ENCODE measurements at regions not wholly inside any gene's neighbourhood (a gene's known extent, or its start where the extent isn't known, plus 50 kb on each side); places are given as distances from the start of the nearest gene placed in this dataset.

GRCh38 chr3:187995043-187995400, 158.9 kb upstream of the LPP start:
- no peak overlapping the region for H3K27ac ChIP-seq
- DNase-seq: no peak
- intact Hi-C loops (cut with DNase I; ENCODE audit: low total_unique reads): no loop called here
- H3K4me1 ChIP-seq: no peaks in the 10 kb centered on the region
- H3K4me3 ChIP-seq: no peak overlapping the region
- H3K36me3 ChIP-seq: no peaks in the 10 kb centered on the region
- TF ChIP-seq POLR2A (IDR thresholded peaks at IDR 0.05) (no peak), CTCF (IDR thresholded peaks at IDR 0.05) (no peak)
- no peaks in the 10 kb centered on the region for H3K9me3 ChIP-seq
- no peaks in the 10 kb centered on the region for H3K27me3 ChIP-seq

DNA sequence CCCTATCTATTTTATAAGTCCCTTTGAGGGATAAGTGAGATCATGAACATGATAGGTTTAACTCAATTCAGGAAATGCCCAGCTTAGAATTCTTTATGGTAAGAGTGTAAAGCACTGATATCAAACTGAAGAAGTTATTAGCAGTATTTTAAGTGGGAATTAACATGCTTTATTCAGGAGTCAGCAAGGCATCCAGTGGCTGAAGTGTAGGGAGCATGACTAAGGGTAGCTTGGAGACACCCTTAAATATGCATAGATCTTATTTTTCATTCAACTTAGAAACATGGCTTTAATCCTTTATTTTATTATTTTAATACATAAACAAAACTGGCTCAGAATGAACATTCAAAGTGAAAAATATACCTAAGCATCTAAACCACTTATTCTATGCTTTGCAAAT, 158.3 kb upstream of the LPP start:
- intact Hi-C loops (cut with DNase I; ENCODE audit: low total_unique reads): no loop called here
- TF ChIP-seq POLR2A (IDR thresholded peaks at IDR 0.05): no peak
- no peak for TF ChIP-seq CTCF (IDR thresholded peaks at IDR 0.05)
- Histone ChIP-seq H3K27me3 (no peaks in the 10 kb centered on the region), H3K9me3 (no peaks in the 10 kb centered on the region), H3K36me3 (no peaks in the 10 kb centered on the region), H3K4me1 (no peaks in the 10 kb centered on the region), H3K27ac (no peak overlapping the region), H3K4me3 (no peak overlapping the region)
- DNase-seq: no peak

GRCh38 chr3:187996609-187997008, 157.3 kb upstream of the LPP start:
- H3K9me3 ChIP-seq: no peaks in the 10 kb centered on the region
- intact Hi-C loops (cut with DNase I; ENCODE audit: low total_unique reads): no loop called here
- H3K27ac ChIP-seq: no peak overlapping the region
- no peak overlapping the region for H3K4me3 ChIP-seq
- DNase-seq: no peak
- TF ChIP-seq POLR2A (IDR thresholded peaks at IDR 0.05) (no peak), CTCF (IDR thresholded peaks at IDR 0.05) (no peak)
- no peaks in the 10 kb centered on the region for H3K27me3 ChIP-seq
- no peaks in the 10 kb centered on the region for H3K36me3 ChIP-seq
- no peaks in the 10 kb centered on the region for H3K4me1 ChIP-seq

- intact Hi-C loops (cut with DNase I; ENCODE audit: low total_unique reads): no loop called here
- TF ChIP-seq CTCF (IDR thresholded peaks at IDR 0.05) (no peak), POLR2A (IDR thresholded peaks at IDR 0.05) (no peak)
- no peaks in the 10 kb centered on the region for H3K27me3 ChIP-seq
- no peak overlapping the region for H3K27ac ChIP-seq
- H3K36me3 ChIP-seq: no peaks in the 10 kb centered on the region
- H3K4me3 ChIP-seq: no peak overlapping the region
- H3K9me3 ChIP-seq: no peaks in the 10 kb centered on the region
- no peaks in the 10 kb centered on the region for H3K4me1 ChIP-seq
- no peak for DNase-seq
Measured at GRCh38 chr3:187997490-187997889, 156.5 kb upstream of the LPP start.

GRCh38 chr3:187997946-187998561, 155.9 kb upstream of the LPP start:
- intact Hi-C loops (cut with DNase I; ENCODE audit: low total_unique reads): no loop called here
- TF ChIP-seq POLR2A (IDR thresholded peaks at IDR 0.05) (no peak), CTCF (IDR thresholded peaks at IDR 0.05) (no peak)
- no peaks in the 10 kb centered on the region for H3K27me3 ChIP-seq

More at GRCh38 chr3:187997946-187998561, 155.9 kb upstream of the LPP start:
- Histone ChIP-seq H3K4me1 (no peaks in the 10 kb centered on the region), H3K4me3 (no peak overlapping the region), H3K27ac (no peak overlapping the region), H3K36me3 (no peaks in the 10 kb centered on the region), H3K9me3 (no peaks in the 10 kb centered on the region)
- DNase-seq: no peak

All from uterus (tissue), 3 donors.